WTC11 (cell line): ENCODE measurements at regions not wholly inside any gene's neighbourhood (a gene's known extent, or its start where the extent isn't known, plus 50 kb on each side); places are given as distances from the start of the nearest gene placed in this dataset.

Experiments
- ETV6 ChIP-seq: sonication (generic); formaldehyde crosslinking; IDR thresholded peaks from 2 replicates; pipeline ENCODE4 v1.8.1; 2022; ENCODE audit warnings: mild to moderate bottlenecking, missing genetic modification reagents
- NR2C2 ChIP-seq: sonication (generic); formaldehyde crosslinking; IDR thresholded peaks from 2 replicates; pipeline ENCODE4 v1.8.0; 2022; ENCODE audit warnings: mild to moderate bottlenecking, missing genetic modification reagents
- TCF7 ChIP-seq: sonication (generic); formaldehyde crosslinking; IDR thresholded peaks from 2 replicates; pipeline ENCODE4 v1.8.0; 2022; ENCODE audit warnings: mild to moderate bottlenecking, low read depth, missing genetic modification reagents, moderate library complexity
- TF ChIP-seq, protein P1 (sequence below): fragments of 200-600 bp; IDR thresholded peaks from 2 replicates; pipeline ENCODE4 v1.8.0; 2022; ENCODE audit warnings: antibody characterized with exemption

DNA sequence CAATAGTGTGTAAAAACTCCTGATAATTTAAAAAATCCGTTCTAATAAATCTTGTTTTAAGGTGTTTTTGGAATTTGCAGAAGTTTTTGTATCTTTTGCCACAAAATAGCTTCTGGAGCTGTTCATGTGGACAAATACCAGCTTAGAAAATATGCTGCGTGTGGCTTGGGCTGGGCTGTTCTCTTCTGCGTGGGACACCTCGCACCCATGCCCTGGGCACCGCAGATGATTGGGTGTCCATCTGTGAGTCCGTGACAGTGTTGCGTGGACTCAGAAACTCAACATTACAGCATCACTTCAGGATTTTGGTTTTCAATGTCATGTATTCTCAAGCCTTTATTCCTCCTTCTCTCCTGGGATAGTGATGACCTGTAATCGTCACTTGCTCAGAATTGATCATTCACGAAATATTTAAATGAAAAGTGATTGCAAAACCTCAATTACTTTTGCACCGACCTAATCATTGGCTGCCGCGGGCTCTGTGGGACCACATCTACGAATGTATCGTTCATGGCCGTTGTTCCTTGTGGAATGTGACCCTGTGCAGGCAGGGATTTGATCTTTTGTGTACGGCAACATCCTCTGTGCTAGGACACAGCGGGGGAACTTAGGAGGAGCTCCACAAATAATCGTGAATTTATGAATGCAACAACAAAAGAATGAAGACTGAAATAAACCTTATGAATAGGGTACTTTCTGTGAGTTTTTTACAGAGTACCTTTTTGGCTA, 210.3 kb upstream of the FOXF1 start:
- TF ChIP-seq TCF7 (CRISPR knock-in tag) (no peak), NR2C2 (CRISPR knock-in tag) (no peak), ETV6 (CRISPR knock-in tag) (no peak)
- TF ChIP-seq, protein P1, sequence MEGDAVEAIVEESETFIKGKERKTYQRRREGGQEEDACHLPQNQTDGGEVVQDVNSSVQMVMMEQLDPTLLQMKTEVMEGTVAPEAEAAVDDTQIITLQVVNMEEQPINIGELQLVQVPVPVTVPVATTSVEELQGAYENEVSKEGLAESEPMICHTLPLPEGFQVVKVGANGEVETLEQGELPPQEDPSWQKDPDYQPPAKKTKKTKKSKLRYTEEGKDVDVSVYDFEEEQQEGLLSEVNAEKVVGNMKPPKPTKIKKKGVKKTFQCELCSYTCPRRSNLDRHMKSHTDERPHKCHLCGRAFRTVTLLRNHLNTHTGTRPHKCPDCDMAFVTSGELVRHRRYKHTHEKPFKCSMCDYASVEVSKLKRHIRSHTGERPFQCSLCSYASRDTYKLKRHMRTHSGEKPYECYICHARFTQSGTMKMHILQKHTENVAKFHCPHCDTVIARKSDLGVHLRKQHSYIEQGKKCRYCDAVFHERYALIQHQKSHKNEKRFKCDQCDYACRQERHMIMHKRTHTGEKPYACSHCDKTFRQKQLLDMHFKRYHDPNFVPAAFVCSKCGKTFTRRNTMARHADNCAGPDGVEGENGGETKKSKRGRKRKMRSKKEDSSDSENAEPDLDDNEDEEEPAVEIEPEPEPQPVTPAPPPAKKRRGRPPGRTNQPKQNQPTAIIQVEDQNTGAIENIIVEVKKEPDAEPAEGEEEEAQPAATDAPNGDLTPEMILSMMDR, result no peak
